Thyroid gland (tissue), 4 donors: ENCODE measurements at regions not wholly inside any gene's neighbourhood (a gene's known extent, or its start where the extent isn't known, plus 50 kb on each side); places are given as distances from the start of the nearest gene placed in this dataset.

Source experiments
- CTCF ChIP-seq, 6 experiments: fragments of 200-600 bp in 3 of 6; fragments of 450-650 bp in 3 of 6; sonication (generic) in 3 of 6; IDR thresholded peaks; one replicate each; pipeline ENCODE4 v1.5.1; 2016 to 2019; ENCODE audit warnings: antibody characterized with exemption in 6 of 6, mild to moderate bottlenecking in 2 of 6, inconsistent platforms in 1 of 6, moderate library complexity in 1 of 6
- POLR2A ChIP-seq, 2 donors: fragments of 450-650 bp; IDR thresholded peaks; one replicate each; pipeline ENCODE4 v1.6.1; 2017; ENCODE audit warnings: antibody characterized with exemption in 2 of 2, mild to moderate bottlenecking in 2 of 2, moderate library complexity in 1 of 2

- TF ChIP-seq CTCF (IDR thresholded peaks at IDR 0.05) (no peak), POLR2A (IDR thresholded peaks at IDR 0.05) (no peak)
These were observed 221.4 kb downstream of the IKZF2 start for GRCh38 chr2:212929971-212930370.
